ENCODE measurements at regions not wholly inside any gene's neighbourhood (a gene's known extent, or its start where the extent isn't known, plus 50 kb on each side); places are given as distances from the start of the nearest gene placed in this dataset.
"Not testable (repeated sequence)": the region's sequence is repeated elsewhere in the genome, so short reads cannot be mapped to it uniquely, and the experiment has no call there.

DNA sequence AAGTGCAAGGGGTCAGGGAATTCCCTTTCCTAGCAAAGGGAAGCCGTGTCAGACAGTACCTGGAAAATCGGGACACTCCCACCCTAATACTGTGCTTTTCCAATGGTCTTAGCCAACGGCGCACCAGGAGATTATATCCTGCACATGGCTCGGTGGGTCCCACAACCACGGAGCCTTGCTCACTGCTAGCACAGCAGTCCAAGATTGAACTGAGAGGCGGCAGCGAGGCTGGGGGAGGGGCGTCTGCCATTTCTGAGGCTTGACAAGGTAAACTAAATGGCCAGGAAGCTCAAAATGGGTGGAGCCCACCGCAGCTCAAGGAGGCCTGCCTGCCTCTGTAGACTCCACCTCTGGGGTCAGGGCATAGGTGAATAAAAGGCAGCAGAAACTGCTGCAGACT is 76.5 kb upstream of the LINC00632 start:
- H3K4me3 Mint-ChIP-seq; H3K9me3 Mint-ChIP-seq; H3K4me1 Mint-ChIP-seq (ENCODE audit: low read depth); H3K27me3 Mint-ChIP-seq (ENCODE audit: insufficient read depth); H3K27ac Mint-ChIP-seq; DNase-seq; H3K36me3 Mint-ChIP-seq (ENCODE audit: low read depth): not testable (repeated sequence)

DNA sequence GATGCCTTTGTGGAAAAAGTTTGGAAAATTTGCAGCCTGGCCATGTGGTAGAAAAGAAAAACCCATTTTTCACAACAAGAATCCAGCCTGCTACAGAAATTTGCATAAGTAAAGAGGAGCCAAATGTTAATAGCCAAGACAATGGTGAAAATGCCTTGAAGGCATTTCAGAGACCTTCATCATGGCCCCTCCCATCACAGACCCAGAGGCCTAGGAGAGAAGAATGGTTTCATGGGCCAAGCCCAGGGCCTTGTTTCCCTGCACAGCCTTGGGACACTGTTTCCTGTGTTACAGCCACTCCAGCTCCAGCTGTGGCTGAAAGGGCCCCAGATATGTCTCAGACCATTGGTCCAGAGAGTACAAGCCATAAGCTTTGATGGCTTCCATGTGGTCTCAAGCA is 101.4 kb upstream of the LINC00632 start:
- no peak for DNase-seq
- Mint-ChIP-seq H3K27ac (no peak overlapping the region), H3K27me3 (ENCODE audit: insufficient read depth) (no peaks in the 10 kb centered on the region), H3K36me3 (ENCODE audit: low read depth) (no peaks in the 10 kb centered on the region), H3K9me3 (peaks cover 8% of the 10 kb centered on the region; the same call in 1 of the 2 replicates), H3K4me1 (ENCODE audit: low read depth) (no peaks in the 10 kb centered on the region), H3K4me3 (no peak overlapping the region)
- TF ChIP-seq, protein P1, sequence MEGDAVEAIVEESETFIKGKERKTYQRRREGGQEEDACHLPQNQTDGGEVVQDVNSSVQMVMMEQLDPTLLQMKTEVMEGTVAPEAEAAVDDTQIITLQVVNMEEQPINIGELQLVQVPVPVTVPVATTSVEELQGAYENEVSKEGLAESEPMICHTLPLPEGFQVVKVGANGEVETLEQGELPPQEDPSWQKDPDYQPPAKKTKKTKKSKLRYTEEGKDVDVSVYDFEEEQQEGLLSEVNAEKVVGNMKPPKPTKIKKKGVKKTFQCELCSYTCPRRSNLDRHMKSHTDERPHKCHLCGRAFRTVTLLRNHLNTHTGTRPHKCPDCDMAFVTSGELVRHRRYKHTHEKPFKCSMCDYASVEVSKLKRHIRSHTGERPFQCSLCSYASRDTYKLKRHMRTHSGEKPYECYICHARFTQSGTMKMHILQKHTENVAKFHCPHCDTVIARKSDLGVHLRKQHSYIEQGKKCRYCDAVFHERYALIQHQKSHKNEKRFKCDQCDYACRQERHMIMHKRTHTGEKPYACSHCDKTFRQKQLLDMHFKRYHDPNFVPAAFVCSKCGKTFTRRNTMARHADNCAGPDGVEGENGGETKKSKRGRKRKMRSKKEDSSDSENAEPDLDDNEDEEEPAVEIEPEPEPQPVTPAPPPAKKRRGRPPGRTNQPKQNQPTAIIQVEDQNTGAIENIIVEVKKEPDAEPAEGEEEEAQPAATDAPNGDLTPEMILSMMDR (IDR thresholded peaks at IDR 0.05), result no peak

DNA sequence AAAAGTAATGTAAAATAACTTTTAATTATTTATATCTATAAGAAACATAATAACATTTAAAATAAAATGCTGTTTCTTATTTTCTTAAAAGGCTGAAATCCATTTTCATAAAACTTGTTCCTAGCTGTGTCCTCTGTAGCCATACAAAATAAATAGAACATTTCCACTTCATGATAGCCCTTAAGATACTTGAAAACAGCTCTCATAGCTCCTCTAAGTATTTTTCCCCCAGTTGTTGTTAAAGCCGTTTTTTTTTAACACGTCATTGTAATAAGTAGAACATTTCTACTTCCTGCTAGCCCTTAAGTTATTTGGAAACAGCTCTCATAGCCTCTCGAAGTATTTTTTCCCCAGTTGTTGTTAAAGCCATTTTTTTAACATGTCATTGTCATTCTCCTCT is 97.3 kb upstream of the SOX3 start:
- Mint-ChIP-seq H3K36me3 (ENCODE audit: low read depth) (no peaks in the 10 kb centered on the region), H3K4me1 (ENCODE audit: low read depth) (no peaks in the 10 kb centered on the region), H3K27ac (no peak overlapping the region), H3K27me3 (ENCODE audit: insufficient read depth) (no peaks in the 10 kb centered on the region), H3K4me3 (no peak overlapping the region), H3K9me3 (no peaks in the 10 kb centered on the region)
- DNase-seq, result no peak
- TF ChIP-seq, protein P1 (IDR thresholded peaks at IDR 0.05), result no peak

DNA sequence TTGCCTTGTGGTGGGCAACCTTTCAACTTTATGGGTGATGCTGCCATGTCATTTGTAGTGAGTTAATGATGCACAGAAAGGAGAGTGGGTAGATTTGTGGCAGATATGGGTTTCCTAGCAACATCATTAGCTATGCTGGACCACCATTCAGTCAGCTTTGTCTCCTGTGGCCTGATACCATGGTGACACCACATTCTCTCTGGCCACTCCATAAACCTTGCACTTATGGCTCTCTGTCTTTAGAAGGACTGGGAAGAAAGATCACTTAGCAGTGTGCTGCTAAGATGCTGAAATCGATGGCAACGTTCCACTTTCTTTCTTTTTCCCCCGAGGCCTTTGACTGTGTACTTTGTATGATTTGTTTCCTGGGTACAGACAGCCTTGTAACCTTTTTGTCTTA is 95.0 kb upstream of the SOX3 start:
- DNase-seq, result no peak
- Mint-ChIP-seq H3K27me3 (ENCODE audit: insufficient read depth) (no peaks in the 10 kb centered on the region), H3K4me1 (ENCODE audit: low read depth) (no peaks in the 10 kb centered on the region), H3K9me3 (no peaks in the 10 kb centered on the region), H3K27ac (no peak overlapping the region), H3K36me3 (ENCODE audit: low read depth) (no peaks in the 10 kb centered on the region), H3K4me3 (no peak overlapping the region)
- TF ChIP-seq, protein P1 (IDR thresholded peaks at IDR 0.05), result no peak

DNA sequence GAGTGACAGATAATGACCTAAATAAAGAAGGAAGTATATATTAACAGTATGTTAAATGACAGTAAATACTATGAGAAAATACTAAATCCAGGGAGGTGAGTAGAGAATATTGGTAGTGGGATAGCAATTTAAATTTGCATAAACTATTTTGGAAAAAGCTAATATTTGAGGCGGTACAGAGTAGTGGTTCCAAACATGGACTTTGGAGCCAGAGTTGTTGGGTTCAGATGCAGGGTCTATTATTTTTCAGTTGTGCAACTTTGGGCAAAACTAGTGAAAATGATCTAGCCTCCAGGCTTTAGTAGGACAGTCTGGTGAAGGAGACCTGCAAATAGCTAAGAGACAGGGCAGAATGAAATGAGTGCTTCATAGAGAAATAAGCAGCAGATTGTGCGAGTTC is 84.8 kb upstream of the SOX3 start:
- no peak overlapping the region for H3K4me3 Mint-ChIP-seq
- H3K9me3 Mint-ChIP-seq, result no peaks in the 10 kb centered on the region; the same call in none of the 2 replicates
- no peaks in the 10 kb centered on the region for H3K4me1 Mint-ChIP-seq (ENCODE audit: low read depth)
- no peaks in the 10 kb centered on the region for H3K36me3 Mint-ChIP-seq (ENCODE audit: low read depth)
- no peak for DNase-seq
- TF ChIP-seq, protein P1 (IDR thresholded peaks at IDR 0.05), result no peak
- no peak overlapping the region for H3K27ac Mint-ChIP-seq
- H3K27me3 Mint-ChIP-seq (ENCODE audit: insufficient read depth), result no peaks in the 10 kb centered on the region

DNA sequence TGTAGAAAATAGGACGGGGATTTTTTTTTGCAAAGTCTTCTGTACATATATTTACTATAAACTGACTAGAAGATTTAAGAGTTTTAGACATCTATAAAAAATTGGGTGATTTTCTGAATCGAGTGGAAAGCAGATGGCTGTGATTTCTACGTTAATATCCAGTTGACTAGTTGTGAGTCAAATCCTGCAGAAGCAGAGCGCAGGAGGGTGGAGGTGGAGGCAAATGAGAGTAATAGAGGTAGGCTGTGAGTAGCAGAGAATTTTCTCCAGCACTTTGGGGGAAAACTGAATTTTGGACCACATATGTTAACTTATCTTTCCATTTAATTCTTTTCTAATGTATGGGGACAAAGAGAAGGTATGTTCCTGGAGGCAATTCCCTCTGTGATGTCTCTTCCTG is 82.1 kb upstream of the SOX3 start:
- no peak for DNase-seq
- Mint-ChIP-seq H3K4me3 (no peak overlapping the region), H3K36me3 (ENCODE audit: low read depth) (no peaks in the 10 kb centered on the region), H3K9me3 (no peaks in the 10 kb centered on the region; the same call in none of the 2 replicates), H3K27me3 (ENCODE audit: insufficient read depth) (no peaks in the 10 kb centered on the region), H3K27ac (no peak overlapping the region), H3K4me1 (ENCODE audit: low read depth) (no peaks in the 10 kb centered on the region)
- TF ChIP-seq, protein P1 (IDR thresholded peaks at IDR 0.05), result no peak

Measured in HFFc6 (cell line).